ENCODE measurements at regions not wholly inside any gene's neighbourhood (a gene's known extent, or its start where the extent isn't known, plus 50 kb on each side); places are given as distances from the start of the nearest gene placed in this dataset.

DNA sequence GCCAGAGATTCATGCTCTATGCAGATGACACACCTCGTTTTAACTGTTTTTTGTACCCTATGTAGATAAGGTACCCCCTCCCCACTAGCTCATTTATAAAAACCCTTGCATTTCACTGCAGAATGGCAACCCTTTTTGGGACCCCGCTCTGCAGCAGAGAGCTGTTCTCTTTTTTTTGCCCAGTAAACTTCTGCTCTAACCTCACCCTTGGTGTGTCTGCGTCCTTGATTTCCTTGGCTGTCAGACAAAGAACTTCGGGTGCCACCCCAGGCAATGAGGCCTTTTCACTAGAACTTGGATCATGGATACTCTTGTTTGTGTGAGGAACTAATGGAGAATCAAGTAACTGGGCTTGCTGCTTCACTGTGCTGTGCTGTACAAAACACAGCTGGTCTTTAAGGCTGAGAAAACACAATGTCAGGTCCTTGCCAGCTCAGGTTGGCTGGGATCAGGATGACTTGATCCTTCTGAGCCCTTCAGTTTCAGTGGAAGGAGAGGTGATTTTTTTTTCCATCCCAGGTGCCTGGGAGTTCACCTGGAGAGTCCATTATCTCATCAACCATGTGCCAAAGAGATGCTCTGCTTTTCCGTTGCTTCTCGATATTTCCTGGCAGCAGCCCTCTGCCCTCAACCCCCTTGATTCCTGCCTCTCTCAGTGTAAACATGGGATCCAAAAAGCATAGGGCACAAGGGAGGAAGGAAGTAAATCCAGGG lies 133.2 kb upstream of the FAM20A start:
- TF ChIP-seq, protein P1, sequence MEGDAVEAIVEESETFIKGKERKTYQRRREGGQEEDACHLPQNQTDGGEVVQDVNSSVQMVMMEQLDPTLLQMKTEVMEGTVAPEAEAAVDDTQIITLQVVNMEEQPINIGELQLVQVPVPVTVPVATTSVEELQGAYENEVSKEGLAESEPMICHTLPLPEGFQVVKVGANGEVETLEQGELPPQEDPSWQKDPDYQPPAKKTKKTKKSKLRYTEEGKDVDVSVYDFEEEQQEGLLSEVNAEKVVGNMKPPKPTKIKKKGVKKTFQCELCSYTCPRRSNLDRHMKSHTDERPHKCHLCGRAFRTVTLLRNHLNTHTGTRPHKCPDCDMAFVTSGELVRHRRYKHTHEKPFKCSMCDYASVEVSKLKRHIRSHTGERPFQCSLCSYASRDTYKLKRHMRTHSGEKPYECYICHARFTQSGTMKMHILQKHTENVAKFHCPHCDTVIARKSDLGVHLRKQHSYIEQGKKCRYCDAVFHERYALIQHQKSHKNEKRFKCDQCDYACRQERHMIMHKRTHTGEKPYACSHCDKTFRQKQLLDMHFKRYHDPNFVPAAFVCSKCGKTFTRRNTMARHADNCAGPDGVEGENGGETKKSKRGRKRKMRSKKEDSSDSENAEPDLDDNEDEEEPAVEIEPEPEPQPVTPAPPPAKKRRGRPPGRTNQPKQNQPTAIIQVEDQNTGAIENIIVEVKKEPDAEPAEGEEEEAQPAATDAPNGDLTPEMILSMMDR (conservative IDR thresholded peaks at IDR 0.05): no peak
- TF ChIP-seq ZFX (IDR thresholded peaks at IDR 0.05): no peak
